Mesothelial cell of epicardium (in vitro differentiated cells): ENCODE measurements at regions not wholly inside any gene's neighbourhood (a gene's known extent, or its start where the extent isn't known, plus 50 kb on each side); places are given as distances from the start of the nearest gene placed in this dataset.

Experiments
- DNase-seq, 2 experiments: peaks; one replicate each; pipeline ENCODE4 v3.0.0; 2021; ENCODE audit warnings: low spot score in 2 of 2; ENCODE audit not compliant: unreplicated experiment in 2 of 2
- H3K27ac Mint-ChIP-seq: 2 replicates; pipeline ENCODE4 v1.8.0; 2021; ENCODE audit warnings: mixed read lengths
- H3K27me3 Mint-ChIP-seq: 2 replicates; pipeline ENCODE4 v1.8.0; 2021; ENCODE audit warnings: low read depth, mixed read lengths
- H3K36me3 Mint-ChIP-seq: 2 replicates; pipeline ENCODE4 v1.8.0; 2021; ENCODE audit warnings: mixed read lengths
- H3K4me1 Mint-ChIP-seq: 2 replicates; pipeline ENCODE4 v1.8.0; 2021; ENCODE audit warnings: mixed read lengths
- H3K4me3 Mint-ChIP-seq: 2 replicates; pipeline ENCODE4 v1.8.0; 2021; ENCODE audit warnings: mild to moderate bottlenecking, moderate library complexity, mixed read lengths
- H3K9me3 Mint-ChIP-seq: 2 replicates; pipeline ENCODE4 v1.8.0; 2021; ENCODE audit warnings: mixed read lengths
- CTCF ChIP-seq: fragments of 200-600 bp; sonication (generic); IDR thresholded peaks from one replicate; pipeline ENCODE4 v1.5.0; 2021; ENCODE audit warnings: antibody characterized with exemption; ENCODE audit not compliant: unreplicated experiment

GRCh38 chr7:106486331-106486730 lies 174.6 kb downstream of the CCDC71L start:
- no peaks in the 10 kb centered on the region for H3K27me3 Mint-ChIP-seq
- no peak for DNase-seq
- peaks cover 25% of the 10 kb centered on the region for H3K4me1 Mint-ChIP-seq
- no peak overlapping the region for H3K4me3 Mint-ChIP-seq
- peaks cover 18% of the 10 kb centered on the region for H3K9me3 Mint-ChIP-seq
- no peak for TF ChIP-seq CTCF
- H3K36me3 Mint-ChIP-seq: no peaks in the 10 kb centered on the region
- H3K27ac Mint-ChIP-seq: peak overlapping the region; percentile 6

- H3K27me3 Mint-ChIP-seq: no peaks in the 10 kb centered on the region
- peaks cover 25% of the 10 kb centered on the region for H3K4me1 Mint-ChIP-seq
Measured at GRCh38 chr7:106485919-106486318, 175.0 kb downstream of the CCDC71L start.

GRCh38 chr7:106485031-106485551 lies 175.9 kb downstream of the CCDC71L start:
- DNase-seq: no peak
- peaks cover 12% of the 10 kb centered on the region for H3K9me3 Mint-ChIP-seq
- H3K4me1 Mint-ChIP-seq: peaks cover 25% of the 10 kb centered on the region
- TF ChIP-seq CTCF: no peak
- H3K27ac Mint-ChIP-seq: no peak overlapping the region
- no peak overlapping the region for H3K4me3 Mint-ChIP-seq
- no peaks in the 10 kb centered on the region for H3K27me3 Mint-ChIP-seq
- H3K36me3 Mint-ChIP-seq: no peaks in the 10 kb centered on the region

More at GRCh38 chr7:106485919-106486318, 175.0 kb downstream of the CCDC71L start:
- H3K9me3 Mint-ChIP-seq: peaks cover 18% of the 10 kb centered on the region
- peak overlapping the region; percentile 6 for H3K27ac Mint-ChIP-seq
- DNase-seq: no peak
- no peak overlapping the region for H3K4me3 Mint-ChIP-seq
- no peak for TF ChIP-seq CTCF
- no peaks in the 10 kb centered on the region for H3K36me3 Mint-ChIP-seq

GRCh38 chr7:106484562-106484961 lies 176.4 kb downstream of the CCDC71L start:
- DNase-seq: no peak
- no peaks in the 10 kb centered on the region for H3K36me3 Mint-ChIP-seq
- H3K27ac Mint-ChIP-seq: no peak overlapping the region
- no peaks in the 10 kb centered on the region for H3K27me3 Mint-ChIP-seq
- H3K4me1 Mint-ChIP-seq: peaks cover 25% of the 10 kb centered on the region
- H3K9me3 Mint-ChIP-seq: peaks cover 10% of the 10 kb centered on the region
- H3K4me3 Mint-ChIP-seq: no peak overlapping the region
- TF ChIP-seq CTCF: no peak

GRCh38 chr7:106482091-106482490 lies 178.9 kb downstream of the CCDC71L start:
- Mint-ChIP-seq H3K36me3 (no peaks in the 10 kb centered on the region), H3K27me3 (no peaks in the 10 kb centered on the region), H3K9me3 (peaks cover 20% of the 10 kb centered on the region), H3K4me3 (no peak overlapping the region), H3K4me1 (peaks cover 23% of the 10 kb centered on the region), H3K27ac (no peak overlapping the region)
- DNase-seq: no peak
- no peak for TF ChIP-seq CTCF

- Mint-ChIP-seq H3K9me3 (peaks cover 20% of the 10 kb centered on the region), H3K36me3 (no peaks in the 10 kb centered on the region), H3K4me1 (peaks cover 8% of the 10 kb centered on the region), H3K27me3 (no peaks in the 10 kb centered on the region), H3K27ac (no peak overlapping the region), H3K4me3 (no peak overlapping the region)
- no peak for TF ChIP-seq CTCF
- no peak for DNase-seq
Measured at GRCh38 chr7:106480616-106481031, 180.3 kb downstream of the CCDC71L start.
